Neural cell (in vitro differentiated cells): ENCODE measurements at regions not wholly inside any gene's neighbourhood (a gene's known extent, or its start where the extent isn't known, plus 50 kb on each side); places are given as distances from the start of the nearest gene placed in this dataset.

Experiments used
- H2AFZ ChIP-seq: fragments of 200-600, 300-800 bp; sonication (generic), shearing (Covaris generic); 2 replicates; pipeline ENCODE4 v1.6.0; 2014; ENCODE audit warnings: low read depth, mild to moderate bottlenecking, antibody characterized with exemption, low read length, moderate library complexity
- H3F3A ChIP-seq: fragments of 200-600 bp; shearing (Covaris generic); 2 replicates; pipeline ENCODE4 v1.6.1; 2016; ENCODE audit warnings: mild to moderate bottlenecking, moderate library complexity, mixed read lengths, antibody characterized with exemption, low read length; ENCODE audit not compliant: insufficient read depth, poor library complexity, severe bottlenecking
- H3K27ac ChIP-seq: fragments of 200-600, 300-800 bp; sonication (generic), shearing (Covaris generic); 2 replicates; pipeline ENCODE4 v1.5.1; 2014; ENCODE audit warnings: mild to moderate bottlenecking, low read length, moderate library complexity
- H3K27me3 ChIP-seq: fragments of 300-800, 200-600 bp; sonication (generic), shearing (Covaris generic); 2 replicates; pipeline ENCODE4 v1.6.0; 2014; ENCODE audit warnings: mild to moderate bottlenecking, low read depth, low read length, moderate library complexity; ENCODE audit not compliant: insufficient read depth
- H3K36me3 ChIP-seq: fragments of 300-800, 200-600 bp; sonication (generic), shearing (Covaris generic); 2 replicates; pipeline ENCODE4 v1.5.1; 2014; ENCODE audit warnings: mild to moderate bottlenecking, antibody characterized with exemption, low read length, moderate library complexity; ENCODE audit not compliant: insufficient read depth
- H3K4me2 ChIP-seq: fragments of 300-800, 200-600 bp; sonication (generic), shearing (Covaris generic); 2 replicates; pipeline ENCODE4 v1.6.0; 2014; ENCODE audit warnings: mild to moderate bottlenecking, low read length
- H3K4me3 ChIP-seq: fragments of 300-800, 200-600 bp; sonication (generic), shearing (Covaris generic); 2 replicates; pipeline ENCODE4 v1.5.1; 2014; ENCODE audit warnings: mild to moderate bottlenecking, low read length, moderate library complexity
- H3K79me2 ChIP-seq: fragments of 200-600 bp; shearing (Covaris generic); replicated peaks from 2 replicates; pipeline ENCODE4 v1.6.0; 2014; ENCODE audit warnings: mild to moderate bottlenecking, low read length, moderate library complexity; ENCODE audit not compliant: insufficient read depth
- H3K9ac ChIP-seq: fragments of 300-800, 200-600 bp; sonication (generic), shearing (Covaris generic); 2 replicates; pipeline ENCODE4 v1.6.1; 2016; ENCODE audit warnings: mild to moderate bottlenecking, low read length, mixed read lengths
- H3K9me2 ChIP-seq: fragments of 200-600 bp; shearing (Covaris generic); 2 replicates; pipeline ENCODE4 v1.6.1; 2016; ENCODE audit warnings: mild to moderate bottlenecking, low read length, mixed read lengths; ENCODE audit not compliant: insufficient read depth
- H3K9me3 ChIP-seq: fragments of 200-600, 300-800 bp; sonication (generic), shearing (Covaris generic); 2 replicates; pipeline ENCODE4 v1.6.1; 2016; ENCODE audit warnings: mild to moderate bottlenecking, mixed run types, low read length, moderate library complexity, mixed read lengths
- H4K20me1 ChIP-seq: fragments of 200-600 bp; shearing (Covaris generic); 2 replicates; pipeline ENCODE4 v1.6.1; 2016; ENCODE audit warnings: mild to moderate bottlenecking, mixed run types; ENCODE audit not compliant: insufficient read depth
- EP300 ChIP-seq: fragments of 450-650 bp; conservative IDR thresholded peaks from 2 replicates; pipeline ENCODE4 v1.6.1; 2014; ENCODE audit warnings: antibody characterized with exemption, mild to moderate bottlenecking, moderate library complexity; ENCODE audit not compliant: poor library complexity, severe bottlenecking
- EZH2 ChIP-seq: fragments of 200-600, 300-800 bp; shearing (Covaris generic), sonication (generic); IDR thresholded peaks from 2 replicates; pipeline ENCODE4 v1.6.1; 2014; ENCODE audit warnings: antibody characterized with exemption, low read length, borderline replicate concordance, mild to moderate bottlenecking; ENCODE audit not compliant: insufficient read depth, poor library complexity, severe bottlenecking
- MXI1 ChIP-seq: fragments of 450-650 bp; conservative IDR thresholded peaks from 2 replicates; pipeline ENCODE4 v1.6.1; 2014; ENCODE audit warnings: antibody characterized with exemption, mild to moderate bottlenecking; ENCODE audit not compliant: poor library complexity, severe bottlenecking
- POLR2AphosphoS5 ChIP-seq: IDR thresholded peaks from 2 replicates; pipeline ENCODE4 v1.6.1; 2012
- RAD21 ChIP-seq: fragments of 450-650 bp; conservative IDR thresholded peaks from 2 replicates; pipeline ENCODE4 v1.6.1; 2014; ENCODE audit warnings: antibody characterized with exemption, mild to moderate bottlenecking, moderate library complexity
- SMC3 ChIP-seq: fragments of 450-650 bp; conservative IDR thresholded peaks from 2 replicates; pipeline ENCODE4 v1.6.1; 2014; ENCODE audit warnings: antibody characterized with exemption, mild to moderate bottlenecking, moderate library complexity; ENCODE audit not compliant: poor library complexity
- TAF1 ChIP-seq: IDR thresholded peaks from 2 replicates; pipeline ENCODE4 v1.6.1; 2012; ENCODE audit warnings: low read depth
- TF ChIP-seq, protein P1 (sequence below): IDR thresholded peaks from 2 replicates; pipeline ENCODE4 v1.6.1; 2012; ENCODE audit warnings: borderline replicate concordance
- TF ChIP-seq, protein P2 (sequence below): fragments of 450-650 bp; IDR thresholded peaks from 2 replicates; pipeline ENCODE4 v1.5.1; 2014; ENCODE audit warnings: antibody characterized with exemption, mild to moderate bottlenecking, moderate library complexity; ENCODE audit not compliant: poor library complexity, severe bottlenecking

DNA sequence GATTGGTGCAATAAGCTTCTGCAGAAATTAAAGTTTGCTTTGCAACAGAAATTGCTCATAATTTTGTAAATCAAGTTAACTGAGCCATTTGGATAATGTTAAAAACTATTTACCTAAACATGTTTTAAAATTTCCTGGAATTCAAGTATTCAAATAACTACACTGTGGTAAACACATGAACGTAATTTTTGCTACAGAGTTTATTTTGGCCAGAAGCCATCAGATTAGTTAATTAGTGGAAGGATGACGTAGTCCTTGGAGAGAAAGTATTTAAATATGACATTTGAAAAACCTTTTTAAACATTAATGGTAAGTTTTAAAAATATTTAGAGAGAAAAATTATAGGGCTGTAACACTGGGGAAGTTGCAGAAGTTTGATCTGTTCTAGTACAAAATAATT, 121.2 kb upstream of the UST start:
- H2AFZ ChIP-seq: no peak overlapping the region
- no peak for TF ChIP-seq MXI1
- H3K27ac ChIP-seq: no peak overlapping the region
- no peak overlapping the region for H3K4me2 ChIP-seq
- H3K27me3 ChIP-seq: no peaks in the 10 kb centered on the region
- H3K9me3 ChIP-seq: no peaks in the 10 kb centered on the region
- H3K36me3 ChIP-seq: no peaks in the 10 kb centered on the region
- no peaks in the 10 kb centered on the region for H3F3A ChIP-seq
- H3K9me2 ChIP-seq: no peaks in the 10 kb centered on the region
- no peak overlapping the region for H3K9ac ChIP-seq
- no peaks in the 10 kb centered on the region for H4K20me1 ChIP-seq
- H3K4me3 ChIP-seq: no peak overlapping the region
- H3K79me2 ChIP-seq: no peaks in the 10 kb centered on the region

DNA sequence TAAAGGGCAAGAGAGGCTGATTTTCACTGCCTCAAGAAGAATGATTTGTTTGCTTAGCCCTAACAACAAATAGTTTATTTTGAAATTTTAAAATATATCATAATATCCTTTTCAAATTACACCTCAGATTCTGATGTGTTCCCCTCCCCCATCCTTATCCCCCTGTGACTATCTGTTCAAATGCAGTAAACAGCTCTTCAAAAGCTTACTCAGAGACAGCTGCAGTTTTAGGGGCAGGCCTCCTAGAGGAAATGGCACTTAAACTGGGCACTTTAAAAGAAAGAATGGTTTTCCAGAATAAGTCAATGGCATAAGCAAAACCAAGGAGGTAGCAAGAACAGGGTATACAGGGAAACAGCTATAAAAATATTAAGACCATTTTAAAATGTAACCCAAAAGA, 118.6 kb upstream of the UST start:
- Histone ChIP-seq H3K36me3 (no peaks in the 10 kb centered on the region), H3K27ac (no peak overlapping the region), H3K79me2 (no peaks in the 10 kb centered on the region), H2AFZ (no peak overlapping the region), H3K27me3 (no peaks in the 10 kb centered on the region), H4K20me1 (no peaks in the 10 kb centered on the region), H3K9ac (no peak overlapping the region), H3K4me3 (no peak overlapping the region), H3K9me2 (no peaks in the 10 kb centered on the region), H3K4me2 (no peak overlapping the region), H3K9me3 (no peaks in the 10 kb centered on the region), H3F3A (no peaks in the 10 kb centered on the region)
- TF ChIP-seq EZH2 (no peak), TAF1 (no peak), SMC3 (no peak), RAD21 (no peak), POLR2AphosphoS5 (no peak), EP300 (no peak), MXI1 (no peak)
- TF ChIP-seq, protein P1, sequence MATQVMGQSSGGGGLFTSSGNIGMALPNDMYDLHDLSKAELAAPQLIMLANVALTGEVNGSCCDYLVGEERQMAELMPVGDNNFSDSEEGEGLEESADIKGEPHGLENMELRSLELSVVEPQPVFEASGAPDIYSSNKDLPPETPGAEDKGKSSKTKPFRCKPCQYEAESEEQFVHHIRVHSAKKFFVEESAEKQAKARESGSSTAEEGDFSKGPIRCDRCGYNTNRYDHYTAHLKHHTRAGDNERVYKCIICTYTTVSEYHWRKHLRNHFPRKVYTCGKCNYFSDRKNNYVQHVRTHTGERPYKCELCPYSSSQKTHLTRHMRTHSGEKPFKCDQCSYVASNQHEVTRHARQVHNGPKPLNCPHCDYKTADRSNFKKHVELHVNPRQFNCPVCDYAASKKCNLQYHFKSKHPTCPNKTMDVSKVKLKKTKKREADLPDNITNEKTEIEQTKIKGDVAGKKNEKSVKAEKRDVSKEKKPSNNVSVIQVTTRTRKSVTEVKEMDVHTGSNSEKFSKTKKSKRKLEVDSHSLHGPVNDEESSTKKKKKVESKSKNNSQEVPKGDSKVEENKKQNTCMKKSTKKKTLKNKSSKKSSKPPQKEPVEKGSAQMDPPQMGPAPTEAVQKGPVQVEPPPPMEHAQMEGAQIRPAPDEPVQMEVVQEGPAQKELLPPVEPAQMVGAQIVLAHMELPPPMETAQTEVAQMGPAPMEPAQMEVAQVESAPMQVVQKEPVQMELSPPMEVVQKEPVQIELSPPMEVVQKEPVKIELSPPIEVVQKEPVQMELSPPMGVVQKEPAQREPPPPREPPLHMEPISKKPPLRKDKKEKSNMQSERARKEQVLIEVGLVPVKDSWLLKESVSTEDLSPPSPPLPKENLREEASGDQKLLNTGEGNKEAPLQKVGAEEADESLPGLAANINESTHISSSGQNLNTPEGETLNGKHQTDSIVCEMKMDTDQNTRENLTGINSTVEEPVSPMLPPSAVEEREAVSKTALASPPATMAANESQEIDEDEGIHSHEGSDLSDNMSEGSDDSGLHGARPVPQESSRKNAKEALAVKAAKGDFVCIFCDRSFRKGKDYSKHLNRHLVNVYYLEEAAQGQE: no peak
- TF ChIP-seq, protein P2, sequence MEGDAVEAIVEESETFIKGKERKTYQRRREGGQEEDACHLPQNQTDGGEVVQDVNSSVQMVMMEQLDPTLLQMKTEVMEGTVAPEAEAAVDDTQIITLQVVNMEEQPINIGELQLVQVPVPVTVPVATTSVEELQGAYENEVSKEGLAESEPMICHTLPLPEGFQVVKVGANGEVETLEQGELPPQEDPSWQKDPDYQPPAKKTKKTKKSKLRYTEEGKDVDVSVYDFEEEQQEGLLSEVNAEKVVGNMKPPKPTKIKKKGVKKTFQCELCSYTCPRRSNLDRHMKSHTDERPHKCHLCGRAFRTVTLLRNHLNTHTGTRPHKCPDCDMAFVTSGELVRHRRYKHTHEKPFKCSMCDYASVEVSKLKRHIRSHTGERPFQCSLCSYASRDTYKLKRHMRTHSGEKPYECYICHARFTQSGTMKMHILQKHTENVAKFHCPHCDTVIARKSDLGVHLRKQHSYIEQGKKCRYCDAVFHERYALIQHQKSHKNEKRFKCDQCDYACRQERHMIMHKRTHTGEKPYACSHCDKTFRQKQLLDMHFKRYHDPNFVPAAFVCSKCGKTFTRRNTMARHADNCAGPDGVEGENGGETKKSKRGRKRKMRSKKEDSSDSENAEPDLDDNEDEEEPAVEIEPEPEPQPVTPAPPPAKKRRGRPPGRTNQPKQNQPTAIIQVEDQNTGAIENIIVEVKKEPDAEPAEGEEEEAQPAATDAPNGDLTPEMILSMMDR: no peak

DNA sequence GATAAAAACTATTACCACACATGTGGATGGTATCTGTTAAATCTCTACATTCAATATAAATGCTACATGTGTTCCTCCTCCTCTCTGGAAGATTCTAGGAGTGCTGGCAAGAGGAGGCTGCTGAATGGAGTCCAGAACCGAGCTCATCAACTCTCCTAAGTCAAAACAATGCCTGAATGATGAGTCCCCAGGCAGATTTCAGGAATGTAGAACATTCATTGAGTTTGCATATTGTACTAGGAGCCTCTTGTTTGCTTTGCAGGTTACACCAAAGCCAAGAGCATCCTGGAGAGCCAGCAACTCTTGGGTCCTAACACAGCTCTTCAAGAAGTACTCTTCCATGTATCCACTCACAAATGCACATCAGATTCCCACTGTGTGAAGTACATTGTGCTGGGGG, 117.6 kb upstream of the UST start:
- Histone ChIP-seq H3K4me3 (no peak overlapping the region), H3K36me3 (no peaks in the 10 kb centered on the region), H3K9me2 (no peaks in the 10 kb centered on the region), H2AFZ (no peak overlapping the region), H3K4me2 (no peak overlapping the region), H3K27me3 (no peaks in the 10 kb centered on the region), H4K20me1 (no peaks in the 10 kb centered on the region), H3K79me2 (no peaks in the 10 kb centered on the region), H3K9ac (no peak overlapping the region), H3F3A (no peaks in the 10 kb centered on the region), H3K9me3 (no peaks in the 10 kb centered on the region), H3K27ac (no peak overlapping the region)
- no peak for TF ChIP-seq EP300
- no peak for TF ChIP-seq TAF1
- TF ChIP-seq EZH2: no peak
- TF ChIP-seq SMC3: no peak
- TF ChIP-seq POLR2AphosphoS5: no peak
- TF ChIP-seq, protein P1: no peak
- no peak for TF ChIP-seq RAD21
- TF ChIP-seq MXI1: no peak
- TF ChIP-seq, protein P2: no peak
